ENCODE measurements at regions not wholly inside any gene's neighbourhood (a gene's known extent, or its start where the extent isn't known, plus 50 kb on each side); places are given as distances from the start of the nearest gene placed in this dataset.
"Not testable (repeated sequence)": the region's sequence is repeated elsewhere in the genome, so short reads cannot be mapped to it uniquely, and the experiment has no call there.

DNA sequence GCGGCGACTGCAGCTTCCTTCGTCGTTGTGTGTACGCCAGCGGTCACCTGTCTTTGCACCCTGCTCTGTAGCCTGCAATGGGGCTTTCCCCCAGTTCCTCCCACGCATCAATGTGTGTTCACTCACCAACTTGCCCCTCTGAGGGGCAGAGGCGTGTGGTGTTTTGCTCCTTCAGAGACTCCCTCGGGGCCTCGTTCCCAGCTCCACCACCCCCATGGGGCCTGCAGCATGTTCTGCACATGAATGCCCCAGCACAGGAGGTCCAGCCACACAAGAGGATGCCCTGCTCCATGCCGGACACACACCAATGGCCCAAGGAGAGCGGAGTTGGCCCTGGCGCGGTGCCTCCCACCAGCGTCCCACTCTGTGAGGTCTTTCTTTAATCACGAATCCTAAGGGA, 196.8 kb downstream of the BANP start:
- not testable (repeated sequence) for H2BK15ac ChIP-seq (ENCODE audit: low read depth, low read length); H3K4me3 Mint-ChIP-seq; H3K4ac ChIP-seq (ENCODE audit: low read depth, low read length); H3K27ac ChIP-seq (ENCODE audit: insufficient read length, low read depth, low read length); H3K9ac ChIP-seq (ENCODE audit: extremely low read depth, insufficient read length, low read length); H4K5ac ChIP-seq (ENCODE audit: insufficient read length, low read depth, low read length); H3K9me3 ChIP-seq (ENCODE audit: control insufficient read depth, low read depth, low read length); H2BK12ac ChIP-seq (ENCODE audit: insufficient read length, low read depth, low read length); H3T11ph ChIP-seq (ENCODE audit: low read length); H3K79me1 ChIP-seq (ENCODE audit: insufficient read depth, low read depth, low read length, poor library complexity, severe bottlenecking); H2BK20ac ChIP-seq (ENCODE audit: low read depth, low read length, poor library complexity, severe bottlenecking); H3K23ac ChIP-seq (ENCODE audit: insufficient read length, low read depth, low read length); H2BK120ac ChIP-seq (ENCODE audit: low read depth, low read length, poor library complexity, severe bottlenecking); H3K79me2 ChIP-seq (ENCODE audit: insufficient read depth, low read length); H3K4me1 Mint-ChIP-seq; H4K91ac ChIP-seq (ENCODE audit: insufficient read length, low read depth, low read length); H3K18ac ChIP-seq (ENCODE audit: insufficient read length, low read depth, low read length); H3K36me3 Mint-ChIP-seq (ENCODE audit: insufficient read depth in 1 of 3, low read depth in 3 of 3); H3K4me1 ChIP-seq (ENCODE audit: insufficient read depth, low read length); H2AFZ ChIP-seq (ENCODE audit: low read length); H3K23me2 ChIP-seq (ENCODE audit: insufficient read length, low read depth, low read length, poor library complexity, severe bottlenecking); H3K27me3 ChIP-seq (ENCODE audit: insufficient read depth, low read length); DNase-seq; H2AK5ac ChIP-seq (ENCODE audit: insufficient read length, low read length); H3K4me2 ChIP-seq (ENCODE audit: insufficient read depth, insufficient read length, low read length); H4K20me1 ChIP-seq (ENCODE audit: control insufficient read depth, insufficient read depth, insufficient read length); H3K14ac ChIP-seq (ENCODE audit: insufficient read depth, low read length); H3K27me3 Mint-ChIP-seq (ENCODE audit: low read depth); H3K56ac ChIP-seq (ENCODE audit: insufficient read length, low read depth, low read length); H2BK5ac ChIP-seq (ENCODE audit: insufficient read length, low read length); H3K9me3 Mint-ChIP-seq; H4K8ac ChIP-seq (replicated peaks; ENCODE audit: insufficient read length, low read depth, low read length)
- peak overlapping the region in 1 of 3 experiments; percentile 23; a peak in 1 of 7 replicates for H3K27ac Mint-ChIP-seq
- no CpG with 5 or more reads among the region's 16 CpGs for WGBS (ENCODE audit: extremely low coverage, insufficient read length, low lambda C conversion rate)

DNA sequence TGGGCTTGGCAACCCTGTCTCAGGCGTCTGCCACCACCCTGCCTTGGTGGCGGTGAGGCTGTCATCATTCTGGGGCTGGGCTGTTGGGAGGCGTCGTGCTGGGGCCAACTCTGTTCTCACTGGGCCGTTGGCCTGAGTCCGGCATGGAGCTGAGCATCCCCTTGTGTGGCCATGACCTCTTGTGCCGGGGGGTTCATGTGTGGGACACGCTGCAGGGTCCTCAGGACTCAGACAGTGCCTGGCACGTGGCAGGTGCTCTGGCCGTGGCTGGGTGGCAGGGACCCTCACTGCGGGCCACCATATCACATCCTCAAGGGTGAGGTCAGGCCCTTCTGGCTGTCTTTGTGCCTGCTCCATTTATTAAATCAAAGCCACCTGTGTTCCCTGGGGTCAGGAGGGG, 197.4 kb downstream of the BANP start:
- H2BK5ac ChIP-seq (ENCODE audit: insufficient read length, low read length); H3K36me3 Mint-ChIP-seq (ENCODE audit: insufficient read depth in 1 of 3, low read depth in 3 of 3); H2BK120ac ChIP-seq (ENCODE audit: low read depth, low read length, poor library complexity, severe bottlenecking); H4K20me1 ChIP-seq (ENCODE audit: control insufficient read depth, insufficient read depth, insufficient read length); H2BK20ac ChIP-seq (ENCODE audit: low read depth, low read length, poor library complexity, severe bottlenecking); H3K79me1 ChIP-seq (ENCODE audit: insufficient read depth, low read depth, low read length, poor library complexity, severe bottlenecking); H3K4me1 Mint-ChIP-seq; H3T11ph ChIP-seq (ENCODE audit: low read length); H3K14ac ChIP-seq (ENCODE audit: insufficient read depth, low read length); H3K79me2 ChIP-seq (ENCODE audit: insufficient read depth, low read length); H3K9me3 Mint-ChIP-seq; H2AK5ac ChIP-seq (ENCODE audit: insufficient read length, low read length); H3K27ac ChIP-seq (ENCODE audit: insufficient read length, low read depth, low read length); H3K4me1 ChIP-seq (ENCODE audit: insufficient read depth, low read length); H3K4me2 ChIP-seq (ENCODE audit: insufficient read depth, insufficient read length, low read length); H2BK15ac ChIP-seq (ENCODE audit: low read depth, low read length); H3K23me2 ChIP-seq (ENCODE audit: insufficient read length, low read depth, low read length, poor library complexity, severe bottlenecking); H3K9me3 ChIP-seq (ENCODE audit: control insufficient read depth, low read depth, low read length); H2AFZ ChIP-seq (ENCODE audit: low read length); H4K5ac ChIP-seq (ENCODE audit: insufficient read length, low read depth, low read length); H3K27me3 ChIP-seq (ENCODE audit: insufficient read depth, low read length); H4K91ac ChIP-seq (ENCODE audit: insufficient read length, low read depth, low read length); H3K18ac ChIP-seq (ENCODE audit: insufficient read length, low read depth, low read length); H3K4me3 Mint-ChIP-seq; H3K23ac ChIP-seq (ENCODE audit: insufficient read length, low read depth, low read length); H3K9ac ChIP-seq (ENCODE audit: extremely low read depth, insufficient read length, low read length); H4K8ac ChIP-seq (replicated peaks; ENCODE audit: insufficient read length, low read depth, low read length); H3K27ac Mint-ChIP-seq; DNase-seq; H3K4ac ChIP-seq (ENCODE audit: low read depth, low read length); H3K27me3 Mint-ChIP-seq (ENCODE audit: low read depth); H2BK12ac ChIP-seq (ENCODE audit: insufficient read length, low read depth, low read length); H3K56ac ChIP-seq (ENCODE audit: insufficient read length, low read depth, low read length): not testable (repeated sequence)
- no CpG with 5 or more reads among the region's 11 CpGs for WGBS (ENCODE audit: extremely low coverage, insufficient read length, low lambda C conversion rate)

Data from H9 (cell line).